Left ventricle myocardium superior (tissue), 1 donor: ENCODE measurements at regions not wholly inside any gene's neighbourhood (a gene's known extent, or its start where the extent isn't known, plus 50 kb on each side); places are given as distances from the start of the nearest gene placed in this dataset.

Experiments used
- ATAC-seq: fragments of 200-7000 bp; cut with Tn5 transposase; one replicate; pipeline ENCODE4 v1.9.1; 2020; ENCODE audit warnings: mild to moderate bottlenecking, moderate library complexity
- DNase-seq: peaks from one replicate; pipeline ENCODE4 v3.0.0-alpha.2; 2020
- intact Hi-C: fragments of 100-400 bp; cut with micrococcal nuclease; formaldehyde crosslinking; loops from one replicate; pipeline ENCODE4 v1.11.0; 2022
- donor health status: DM: no; HTN: yes; CAD: no; lungs with severe emphysema.

GRCh38 chr4:84441758-84442377, 57.2 kb downstream of the NKX6-1 start:
- intact Hi-C loops: no loop called here
- DNase-seq (no peak), ATAC-seq (no peak)

GRCh38 chr4:84439996-84440395, 59.1 kb downstream of the NKX6-1 start:
- ATAC-seq (no peak), DNase-seq (no peak)
- intact Hi-C loops: no loop called here

GRCh38 chr4:84436812-84437211, 62.3 kb downstream of the NKX6-1 start:
- intact Hi-C loops: no loop called here
- no peak for DNase-seq
- ATAC-seq: no peak

GRCh38 chr4:84434344-84434743, 64.7 kb downstream of the NKX6-1 start:
- no peak for ATAC-seq
- DNase-seq: no peak
- intact Hi-C loops: no loop called here

- ATAC-seq: no peak
- no peak for DNase-seq
- intact Hi-C loops: no loop called here
These were observed 65.4 kb downstream of the NKX6-1 start for GRCh38 chr4:84433633-84434222.

- ATAC-seq: no peak
- no peak for DNase-seq
- intact Hi-C loops: no loop called here
These were observed 66.4 kb downstream of the NKX6-1 start for GRCh38 chr4:84432713-84433112.

- ATAC-seq (no peak), DNase-seq (no peak)
- intact Hi-C loops: no loop called here
These were observed 78.5 kb downstream of the NKX6-1 start for GRCh38 chr4:84420608-84421007.

- no peak for ATAC-seq
- intact Hi-C loops: no loop called here
- no peak for DNase-seq
These were observed 79.9 kb downstream of the NKX6-1 start for GRCh38 chr4:84419201-84419600.

- intact Hi-C loops: no loop called here
- DNase-seq: no peak
- no peak for ATAC-seq
These were observed 80.9 kb downstream of the NKX6-1 start for GRCh38 chr4:84417997-84418709.

GRCh38 chr4:84413976-84414375, 85.1 kb downstream of the NKX6-1 start:
- DNase-seq: no peak
- no peak for ATAC-seq
- intact Hi-C loops: no loop called here

- intact Hi-C loops: no loop called here
These were observed 85.6 kb downstream of the NKX6-1 start for GRCh38 chr4:84413480-84413879.

GRCh38 chr4:84412062-84412461, 87.0 kb downstream of the NKX6-1 start:
- ATAC-seq: no peak
- DNase-seq: no peak
- intact Hi-C loops: no loop called here

More at GRCh38 chr4:84413480-84413879, 85.6 kb downstream of the NKX6-1 start:
- ATAC-seq: no peak
- no peak for DNase-seq

- intact Hi-C loops: no loop called here
- DNase-seq: no peak
- ATAC-seq: no peak
These were observed 91.3 kb downstream of the NKX6-1 start for GRCh38 chr4:84407554-84408407.

- intact Hi-C loops: no loop called here
- DNase-seq (no peak), ATAC-seq (no peak)
These were observed 95.4 kb downstream of the NKX6-1 start for GRCh38 chr4:84403656-84404055.

- intact Hi-C loops: no loop called here
- ATAC-seq: no peak
These were observed 97.3 kb downstream of the NKX6-1 start for GRCh38 chr4:84401701-84402306.

GRCh38 chr4:84394386-84394785, 104.7 kb downstream of the NKX6-1 start:
- intact Hi-C loops: no loop called here
- DNase-seq (no peak), ATAC-seq (no peak)

More at GRCh38 chr4:84401701-84402306, 97.3 kb downstream of the NKX6-1 start:
- no peak for DNase-seq

GRCh38 chr4:84392951-84393590, 106.0 kb downstream of the NKX6-1 start:
- ATAC-seq (no peak), DNase-seq (no peak)
- intact Hi-C loops: no loop called here

- ATAC-seq (no peak), DNase-seq (no peak)
- intact Hi-C loops: no loop called here
These were observed 109.7 kb downstream of the NKX6-1 start for GRCh38 chr4:84389406-84389805.

GRCh38 chr4:84385203-84385602, 113.9 kb downstream of the NKX6-1 start:
- DNase-seq: no peak
- intact Hi-C loops: no loop called here
- no peak for ATAC-seq
